ENCODE measurements at regions not wholly inside any gene's neighbourhood (a gene's known extent, or its start where the extent isn't known, plus 50 kb on each side); places are given as distances from the start of the nearest gene placed in this dataset.

GRCh38 chr20:7361931-7362330 lies 578.3 kb downstream of the HAO1 start:
- Histone ChIP-seq H3K4me1 (ENCODE audit: control insufficient read depth in 4 of 4, insufficient read depth in 4 of 4, low read length in 3 of 4) (no peaks in the 10 kb centered on the region), H3K36me3 (ENCODE audit: control insufficient read depth in 4 of 4, insufficient read depth in 3 of 4, low read depth in 1 of 4, low read length in 3 of 4) (no peaks in the 10 kb centered on the region), H3K9me3 (ENCODE audit: control insufficient read depth in 4 of 4, low read length in 3 of 4) (no peaks in the 10 kb centered on the region), H3K27me3 (ENCODE audit: control insufficient read depth in 4 of 4, insufficient read depth in 4 of 4, low read length in 3 of 4) (no peaks in the 10 kb centered on the region), H3K4me3 (ENCODE audit: low read depth in 1 of 3, low read length in 3 of 3) (no peak overlapping the region), H3K27ac (ENCODE audit: low read depth in 1 of 2, low read length in 2 of 2) (no peak overlapping the region), H3K9ac (ENCODE audit: low read depth in 1 of 2, low read length in 2 of 2) (no peak overlapping the region)
- no peak for TF ChIP-seq FOXA2 (IDR thresholded peaks at IDR 0.05)
- TF ChIP-seq JUND (IDR thresholded peaks at IDR 0.05): no peak
- TF ChIP-seq ATF3 (IDR thresholded peaks at IDR 0.05): no peak
- TF ChIP-seq RAD21 (IDR thresholded peaks at IDR 0.05): no peak
- no peak for TF ChIP-seq REST (IDR thresholded peaks at IDR 0.05)
- TF ChIP-seq NR2F2 (IDR thresholded peaks at IDR 0.05): no peak
- TF ChIP-seq GABPA (IDR thresholded peaks at IDR 0.05 in 1 of 2, conservative IDR thresholded peaks at IDR 0.05 in 1 of 2): no peak
- TF ChIP-seq SP1 (IDR thresholded peaks at IDR 0.05): no peak
- no peak for TF ChIP-seq EGR1 (IDR thresholded peaks at IDR 0.05; ENCODE audit: low read depth in 2 of 2)
- no peak for DNase-seq (ENCODE audit: low spot score)
- WGBS: 79% methylated on average over 3 of the region's 3 CpGs

GRCh38 chr20:7362601-7363000 lies 577.7 kb downstream of the HAO1 start:
- TF ChIP-seq HNF4G (IDR thresholded peaks at IDR 0.05) (no peak), CTCF (IDR thresholded peaks at IDR 0.05; ENCODE audit: low read depth, low read length, missing input control) (no peak), MAX (IDR thresholded peaks at IDR 0.05) (no peak), EGR1 (IDR thresholded peaks at IDR 0.05; ENCODE audit: low read depth in 2 of 2) (no peak), FOXA1 (IDR thresholded peaks at IDR 0.05) (no peak), ATF3 (IDR thresholded peaks at IDR 0.05) (no peak), YY1 (IDR thresholded peaks at IDR 0.05) (no peak), RAD21 (IDR thresholded peaks at IDR 0.05) (no peak), HNF4A (conservative IDR thresholded peaks at IDR 0.05) (no peak)
- no peak overlapping the region for H3K4me3 ChIP-seq (ENCODE audit: low read depth in 1 of 3, low read length in 3 of 3)
- no peaks in the 10 kb centered on the region for H3K4me1 ChIP-seq (ENCODE audit: control insufficient read depth in 4 of 4, insufficient read depth in 4 of 4, low read length in 3 of 4)
- H3K27ac ChIP-seq (ENCODE audit: low read depth in 1 of 2, low read length in 2 of 2): no peak overlapping the region
- no peaks in the 10 kb centered on the region for H3K36me3 ChIP-seq (ENCODE audit: control insufficient read depth in 4 of 4, insufficient read depth in 3 of 4, low read depth in 1 of 4, low read length in 3 of 4)
- no peaks in the 10 kb centered on the region for H3K9me3 ChIP-seq (ENCODE audit: control insufficient read depth in 4 of 4, low read length in 3 of 4)
- no peaks in the 10 kb centered on the region for H3K27me3 ChIP-seq (ENCODE audit: control insufficient read depth in 4 of 4, insufficient read depth in 4 of 4, low read length in 3 of 4)
- WGBS: 79% methylated on average over 2 of the region's 2 CpGs
- H3K9ac ChIP-seq (ENCODE audit: low read depth in 1 of 2, low read length in 2 of 2): no peak overlapping the region
- no peak for DNase-seq (ENCODE audit: low spot score)

Data from liver (tissue), 8 donors.